Embryonic facial prominence (tissue), 1 donor: ENCODE measurements at regions not wholly inside any gene's neighbourhood (a gene's known extent, or its start where the extent isn't known, plus 50 kb on each side); places are given as distances from the start of the nearest gene placed in this dataset.
"Not testable (repeated sequence)": the region's sequence is repeated elsewhere in the genome, so short reads cannot be mapped to it uniquely, and the experiment has no call there.

Source experiments
- DNase-seq: peaks from one replicate; pipeline ENCODE4 v3.0.0-alpha.2; 2016; ENCODE audit errors: extremely low spot score

- no peak for DNase-seq
Measured at GRCh38 chr1:213680677-213681325, 307.0 kb upstream of the PROX1 start.

- no peak for DNase-seq
Measured at GRCh38 chr1:213681788-213682340, 305.9 kb upstream of the PROX1 start.

DNA sequence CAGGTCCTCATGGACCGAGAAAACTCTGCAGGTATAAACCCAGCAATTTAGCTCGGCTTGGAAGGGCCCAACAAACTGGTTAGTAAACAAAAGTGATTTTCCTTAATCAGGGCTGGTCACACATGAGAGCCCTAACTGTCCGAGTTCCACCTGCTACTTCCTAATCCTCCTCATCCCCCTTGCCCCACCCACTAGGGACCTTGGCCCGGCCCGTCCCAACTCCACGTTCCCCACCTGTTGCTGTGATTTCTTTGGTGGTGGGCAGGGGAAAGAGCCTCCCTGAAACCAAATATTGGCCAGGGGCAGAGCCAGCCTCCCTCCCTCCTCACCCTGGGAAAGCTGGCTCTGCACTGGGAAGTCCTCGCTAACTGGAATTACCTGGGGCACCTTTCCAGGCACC, 304.2 kb upstream of the PROX1 start:
- DNase-seq: no peak

GRCh38 chr1:213684454-213684853, 303.3 kb upstream of the PROX1 start:
- DNase-seq: no peak

- no peak for DNase-seq
Measured at GRCh38 chr1:213685992-213686582, 301.7 kb upstream of the PROX1 start.

DNA sequence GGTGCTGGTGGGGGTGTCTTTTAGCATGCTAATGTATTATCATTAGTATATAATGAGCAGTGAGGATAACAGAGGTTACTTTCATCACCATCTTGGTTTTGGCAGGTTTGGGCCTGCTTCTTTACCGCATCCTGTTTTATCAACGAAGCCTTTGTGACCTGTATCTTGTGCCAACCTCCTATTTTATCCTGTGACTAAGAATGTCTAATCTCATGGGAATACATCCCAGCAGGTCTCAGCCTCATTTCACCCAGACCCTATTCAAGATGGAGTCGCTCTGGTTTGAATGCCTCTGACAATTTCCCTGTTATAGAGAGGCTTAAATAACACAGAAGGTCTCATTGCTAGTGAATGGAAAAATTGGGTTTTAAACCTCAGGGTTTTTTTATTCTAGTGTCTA, 300.8 kb upstream of the PROX1 start:
- no peak for DNase-seq

- no peak for DNase-seq
Measured at GRCh38 chr1:213687832-213688231, 299.9 kb upstream of the PROX1 start.

DNA sequence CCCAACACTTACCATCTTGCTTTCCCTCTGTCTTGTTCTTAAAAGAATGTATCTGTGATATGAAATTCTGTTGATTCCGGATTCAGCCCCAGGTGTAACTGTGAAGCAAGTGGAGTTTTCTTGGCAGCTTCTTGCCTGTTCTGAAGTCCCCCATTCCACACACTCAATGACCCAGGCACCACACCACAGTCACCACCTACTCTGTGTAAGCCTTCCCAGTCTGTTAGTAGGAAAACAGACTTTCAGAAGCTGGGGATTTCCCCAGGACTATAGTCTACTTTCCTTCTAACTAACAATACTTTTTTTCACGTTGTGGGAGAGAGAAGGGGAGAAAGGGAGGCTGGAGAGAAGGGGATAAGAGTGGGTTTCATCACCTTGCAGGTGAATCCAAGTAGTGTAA, 299.1 kb upstream of the PROX1 start:
- no peak for DNase-seq

- no peak for DNase-seq
Measured at GRCh38 chr1:213689260-213689659, 298.5 kb upstream of the PROX1 start.

- no peak for DNase-seq
Measured at GRCh38 chr1:213690341-213690917, 297.3 kb upstream of the PROX1 start.

DNA sequence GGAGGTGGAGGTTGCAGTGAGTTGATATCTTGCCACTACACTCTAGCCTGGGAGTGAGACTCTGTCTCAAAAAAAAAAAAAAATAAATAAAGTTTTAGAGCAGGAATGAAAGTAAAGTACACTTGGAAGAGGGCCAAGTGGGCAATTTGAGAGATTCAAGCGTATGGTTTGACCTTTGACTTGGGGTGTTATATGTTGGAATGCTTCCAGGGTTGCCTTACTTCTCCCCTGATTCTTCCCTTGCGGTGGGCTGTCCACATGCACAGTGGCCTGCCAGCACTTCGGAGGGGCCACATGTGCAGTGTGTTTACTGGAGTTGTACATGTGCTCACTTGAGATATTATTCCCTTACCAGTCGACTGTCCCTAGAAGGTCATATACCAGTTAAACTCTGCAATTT, 295.5 kb upstream of the PROX1 start:
- no peak for DNase-seq

GRCh38 chr1:213693864-213694263, 293.9 kb upstream of the PROX1 start:
- DNase-seq: no peak

GRCh38 chr1:213697192-213697802, 290.5 kb upstream of the PROX1 start:
- DNase-seq: no peak

DNA sequence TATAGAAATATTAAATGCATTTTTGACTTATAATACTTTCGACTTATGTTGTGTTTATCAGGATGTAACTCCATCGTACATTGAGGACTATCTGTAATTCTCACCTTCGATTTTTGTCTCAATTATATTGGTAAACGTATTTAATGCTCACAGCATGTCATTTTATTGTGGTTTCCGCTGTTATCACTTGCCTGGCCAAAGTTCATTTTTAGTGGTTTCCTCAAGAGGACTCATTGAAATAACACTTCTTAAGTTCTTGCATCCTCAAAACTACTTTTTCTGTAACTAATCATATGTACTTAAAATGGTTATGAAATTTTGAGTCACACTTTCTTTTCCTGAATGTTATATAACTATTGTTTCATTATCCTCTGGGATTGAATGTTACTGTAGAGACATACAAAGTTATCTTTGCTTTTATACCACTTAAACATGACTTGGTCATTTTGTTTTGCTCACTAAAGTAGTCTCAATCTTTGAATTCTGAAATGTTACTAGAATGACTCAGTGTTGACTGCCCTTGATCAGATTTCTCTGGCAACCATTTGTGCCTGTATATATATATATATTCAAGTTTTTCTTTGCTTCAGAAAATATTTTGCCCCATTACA, 289.6 kb upstream of the PROX1 start:
- DNase-seq: no peak

DNA sequence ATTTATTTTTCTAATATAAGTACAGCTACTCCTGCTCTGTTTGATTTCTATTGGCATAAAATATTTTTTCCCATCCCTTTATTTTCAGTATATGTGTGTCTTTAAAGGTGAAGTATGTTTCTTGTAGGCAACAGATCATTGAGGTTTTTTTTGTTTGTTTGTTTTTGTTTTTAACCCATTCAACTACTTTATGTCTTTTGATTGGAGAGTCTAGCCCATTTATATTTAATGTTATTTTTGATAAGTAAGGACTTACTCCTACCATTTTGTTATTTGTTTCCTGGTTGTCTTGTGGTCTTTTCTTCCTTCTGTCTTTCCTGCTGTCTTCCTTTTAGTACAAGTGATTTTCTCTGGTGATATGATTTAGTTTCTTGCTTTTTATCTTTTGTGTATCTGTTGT, 285.1 kb upstream of the PROX1 start:
- no peak for DNase-seq

DNA sequence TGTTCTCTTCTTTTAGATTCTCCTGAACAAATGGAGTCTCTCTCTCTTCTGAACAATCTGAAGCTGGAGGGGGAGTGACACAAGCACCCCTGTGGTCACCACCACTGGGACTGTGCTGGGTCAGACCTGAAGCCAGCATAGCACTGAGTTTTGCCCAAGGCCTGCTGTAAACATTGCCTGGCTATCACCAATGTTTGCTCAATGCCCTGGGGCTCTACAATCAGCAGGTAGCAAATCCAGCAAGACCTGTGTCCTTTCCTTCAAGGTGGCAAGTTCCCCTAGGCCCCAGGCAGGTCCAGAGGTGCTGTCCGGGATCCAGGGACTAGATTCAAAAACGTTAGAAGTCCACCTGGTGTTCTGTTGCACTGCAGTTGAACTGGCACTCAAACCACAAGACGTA, 282.8 kb upstream of the PROX1 start:
- DNase-seq: no peak

DNA sequence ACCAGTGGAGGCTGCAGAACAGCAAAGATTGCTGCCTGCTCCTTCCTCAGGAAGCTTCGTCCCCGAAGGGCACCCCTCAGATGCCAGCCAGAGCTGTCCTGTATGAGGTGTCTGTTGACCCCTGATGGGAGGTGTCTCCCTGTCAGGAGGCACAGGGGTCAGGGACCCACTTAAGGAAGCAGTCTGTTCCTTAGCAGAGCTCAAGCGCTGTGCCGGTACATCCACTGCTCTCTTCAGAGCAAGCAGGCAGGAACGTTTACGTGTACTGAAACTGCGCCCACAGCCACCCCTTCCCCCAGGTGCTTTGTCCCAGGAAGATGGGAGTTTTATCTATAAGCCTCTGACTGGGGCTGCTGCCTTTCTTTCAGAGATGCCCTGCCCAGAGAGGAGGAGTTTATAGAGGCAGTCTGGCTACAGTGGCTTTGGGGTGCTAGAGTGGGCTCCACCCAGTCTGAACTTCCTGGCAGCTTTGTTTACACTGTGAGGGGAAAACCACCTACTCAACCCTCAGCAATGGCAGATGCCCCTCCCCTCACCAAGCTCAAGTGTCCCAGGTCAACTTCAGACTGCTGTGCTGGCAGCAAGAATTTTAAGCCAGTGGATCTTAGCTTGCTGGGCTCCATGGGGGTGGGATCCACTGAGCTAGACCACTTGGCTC, 275.8 kb upstream of the PROX1 start:
- not testable (repeated sequence) for DNase-seq

GRCh38 chr1:213714645-213715044, 273.1 kb upstream of the PROX1 start:
- no peak for DNase-seq

GRCh38 chr1:213715182-213715581, 272.6 kb upstream of the PROX1 start:
- DNase-seq: no peak

- no peak for DNase-seq
Measured at GRCh38 chr1:213719462-213719861, 268.3 kb upstream of the PROX1 start.

GRCh38 chr1:213720032-213720431, 267.7 kb upstream of the PROX1 start:
- no peak for DNase-seq

- DNase-seq: no peak
Measured at GRCh38 chr1:213723187-213723586, 264.6 kb upstream of the PROX1 start.
